H9 (cell line): ENCODE measurements at regions not wholly inside any gene's neighbourhood (a gene's known extent, or its start where the extent isn't known, plus 50 kb on each side); places are given as distances from the start of the nearest gene placed in this dataset.

ENCODE experiments used
- DNase-seq: peaks from one replicate; pipeline ENCODE4 v3.0.0-alpha.2; 2017
- H2AFZ ChIP-seq: one replicate; pipeline ENCODE4 v1.6.1; 2013; ENCODE audit warnings: mild to moderate bottlenecking, low read length, control low read depth, moderate library complexity
- H2AK5ac ChIP-seq: 2 replicates; pipeline ENCODE4 v1.6.1; 2013; ENCODE audit warnings: low read length, control low read depth, mixed read lengths; ENCODE audit not compliant: insufficient read length
- H2BK120ac ChIP-seq: one replicate; pipeline ENCODE4 v1.6.1; 2013; ENCODE audit warnings: low read depth, mild to moderate bottlenecking, low read length, control low read depth, inconsistent platforms; ENCODE audit not compliant: poor library complexity, severe bottlenecking
- H2BK12ac ChIP-seq: 2 replicates; pipeline ENCODE4 v1.6.1; 2013; ENCODE audit warnings: low read length, control low read depth, mixed read lengths, low read depth; ENCODE audit not compliant: insufficient read length
- H2BK15ac ChIP-seq: 2 replicates; pipeline ENCODE4 v1.6.1; 2013; ENCODE audit warnings: low read depth, low read length, control low read depth
- H2BK20ac ChIP-seq: one replicate; pipeline ENCODE4 v1.6.1; 2013; ENCODE audit warnings: low read depth, mild to moderate bottlenecking, low read length, control low read depth, inconsistent platforms; ENCODE audit not compliant: poor library complexity, severe bottlenecking
- H2BK5ac ChIP-seq: 2 replicates; pipeline ENCODE4 v1.6.1; 2013; ENCODE audit warnings: low read length, control low read depth, mixed read lengths; ENCODE audit not compliant: insufficient read length
- H3K14ac ChIP-seq: 2 replicates; pipeline ENCODE4 v1.6.1; 2013; ENCODE audit warnings: low read length, control low read depth; ENCODE audit not compliant: insufficient read depth
- H3K18ac ChIP-seq: 2 replicates; pipeline ENCODE4 v1.6.1; 2013; ENCODE audit warnings: low read depth, mild to moderate bottlenecking, mixed read lengths, low read length, control low read depth; ENCODE audit not compliant: insufficient read length
- H3K23ac ChIP-seq: 2 replicates; pipeline ENCODE4 v1.6.1; 2013; ENCODE audit warnings: low read length, control low read depth, mixed read lengths, low read depth; ENCODE audit not compliant: insufficient read length
- H3K23me2 ChIP-seq: 2 replicates; pipeline ENCODE4 v1.6.1; 2013; ENCODE audit warnings: low read depth, mild to moderate bottlenecking, mixed read lengths, low read length, control low read depth; ENCODE audit not compliant: insufficient read length, poor library complexity, severe bottlenecking
- H3K27ac ChIP-seq: 2 replicates; pipeline ENCODE4 v1.5.1; 2013; ENCODE audit warnings: low read length, control low read depth, mixed read lengths, low read depth; ENCODE audit not compliant: insufficient read length
- H3K27me3 ChIP-seq: 2 replicates; pipeline ENCODE4 v1.6.1; 2013; ENCODE audit warnings: low read length, control low read depth, inconsistent platforms; ENCODE audit not compliant: insufficient read depth
- H3K4ac ChIP-seq: 2 replicates; pipeline ENCODE4 v1.6.1; 2013; ENCODE audit warnings: low read depth, mild to moderate bottlenecking, control low read depth, inconsistent platforms, low read length, moderate library complexity
- H3K4me1 ChIP-seq: 2 replicates; pipeline ENCODE4 v1.6.1; 2013; ENCODE audit warnings: low read length, control low read depth, inconsistent platforms; ENCODE audit not compliant: insufficient read depth
- H3K4me2 ChIP-seq: 2 replicates; pipeline ENCODE4 v1.6.1; 2013; ENCODE audit warnings: low read length, control low read depth, mixed read lengths; ENCODE audit not compliant: insufficient read length, insufficient read depth
- H3K56ac ChIP-seq: 2 replicates; pipeline ENCODE4 v1.6.1; 2013; ENCODE audit warnings: low read depth, mild to moderate bottlenecking, mixed read lengths, low read length, control low read depth; ENCODE audit not compliant: insufficient read length
- H3K79me1 ChIP-seq: 2 replicates; pipeline ENCODE4 v1.6.1; 2013; ENCODE audit warnings: low read depth, mild to moderate bottlenecking, moderate library complexity, low read length, control low read depth, inconsistent platforms; ENCODE audit not compliant: insufficient read depth, poor library complexity, severe bottlenecking
- H3K79me2 ChIP-seq: 2 replicates; pipeline ENCODE4 v1.6.1; 2013; ENCODE audit warnings: low read length, control low read depth, inconsistent platforms; ENCODE audit not compliant: insufficient read depth
- H3K9ac ChIP-seq: 2 replicates; pipeline ENCODE4 v1.6.1; 2013; ENCODE audit warnings: low read length, control low read depth, mixed read lengths; ENCODE audit not compliant: insufficient read length; ENCODE audit errors: extremely low read depth
- H3K9me3 ChIP-seq: one replicate; pipeline ENCODE4 v1.6.1; 2013; ENCODE audit warnings: low read depth, low read length, inconsistent platforms; ENCODE audit not compliant: control insufficient read depth
- H3T11ph ChIP-seq: one replicate; pipeline ENCODE4 v1.6.1; 2013; ENCODE audit warnings: mild to moderate bottlenecking, low read length, control low read depth, inconsistent platforms
- H4K20me1 ChIP-seq: one replicate; pipeline ENCODE4 v1.6.1; 2013; ENCODE audit not compliant: control insufficient read depth, insufficient read length, insufficient read depth
- H4K5ac ChIP-seq: 2 replicates; pipeline ENCODE4 v1.6.1; 2013; ENCODE audit warnings: low read depth, mild to moderate bottlenecking, mixed read lengths, low read length, control low read depth; ENCODE audit not compliant: insufficient read length
- H4K8ac ChIP-seq: replicated peaks from 2 replicates; pipeline ENCODE4 v1.6.1; 2013; ENCODE audit warnings: low read length, control low read depth, mixed read lengths, low read depth; ENCODE audit not compliant: insufficient read length
- H4K91ac ChIP-seq: 2 replicates; pipeline ENCODE4 v1.6.1; 2013; ENCODE audit warnings: low read depth, mild to moderate bottlenecking, moderate library complexity, mixed read lengths, low read length, control low read depth; ENCODE audit not compliant: insufficient read length
- H3K27ac Mint-ChIP-seq, 3 experiments: 2 replicates in 2 of 3; 3 replicates in 1 of 3; pipeline ENCODE4 v1.8.0; 2020 to 2021; ENCODE audit warnings: mixed read lengths in 3 of 3, mild to moderate bottlenecking in 1 of 3, moderate library complexity in 1 of 3
- H3K27me3 Mint-ChIP-seq: 2 replicates; pipeline ENCODE4 v1.8.0; 2021; ENCODE audit warnings: low read depth, mild to moderate bottlenecking, moderate library complexity, mixed read lengths
- H3K36me3 Mint-ChIP-seq, 3 experiments: 2 replicates in 2 of 3; 3 replicates in 1 of 3; pipeline ENCODE4 v1.8.0; 2020 to 2021; ENCODE audit warnings: low read depth in 3 of 3, mixed read lengths in 3 of 3; ENCODE audit not compliant: insufficient read depth in 1 of 3
- H3K4me1 Mint-ChIP-seq, 2 experiments: 2 replicates each; pipeline ENCODE4 v1.8.0; 2020; ENCODE audit warnings: mixed read lengths in 2 of 2
- H3K4me3 Mint-ChIP-seq, 2 experiments: 2 replicates in 1 of 2; 3 replicates in 1 of 2; pipeline ENCODE4 v1.8.0; 2020 to 2021; ENCODE audit warnings: mild to moderate bottlenecking in 2 of 2, mixed read lengths in 2 of 2, moderate library complexity in 1 of 2
- H3K9me3 Mint-ChIP-seq, 2 experiments: 2 replicates in 1 of 2; 3 replicates in 1 of 2; pipeline ENCODE4 v1.8.0; 2020; ENCODE audit warnings: mild to moderate bottlenecking in 2 of 2, mixed read lengths in 2 of 2, moderate library complexity in 1 of 2
- WGBS: extraction: QIAGEN DNeasy Blood & Tissue Kit; methylation state at CpG from one replicate; pipeline ENCODE4 v1.1.7; 2013; ENCODE audit warnings: missing lambda C conversion rate, low lambda C conversion rate, mixed read lengths; ENCODE audit not compliant: insufficient read length; ENCODE audit errors: extremely low coverage; 5-methylcytosine and 5-hydroxymethylcytosine counted together
- TF ChIP-seq, protein P1 (sequence below): fragments of 200-600 bp; sonication (generic); conservative IDR thresholded peaks from 3 replicates; pipeline ENCODE4 v1.8.0; 2021; ENCODE audit warnings: antibody characterized with exemption, mild to moderate bottlenecking

DNA sequence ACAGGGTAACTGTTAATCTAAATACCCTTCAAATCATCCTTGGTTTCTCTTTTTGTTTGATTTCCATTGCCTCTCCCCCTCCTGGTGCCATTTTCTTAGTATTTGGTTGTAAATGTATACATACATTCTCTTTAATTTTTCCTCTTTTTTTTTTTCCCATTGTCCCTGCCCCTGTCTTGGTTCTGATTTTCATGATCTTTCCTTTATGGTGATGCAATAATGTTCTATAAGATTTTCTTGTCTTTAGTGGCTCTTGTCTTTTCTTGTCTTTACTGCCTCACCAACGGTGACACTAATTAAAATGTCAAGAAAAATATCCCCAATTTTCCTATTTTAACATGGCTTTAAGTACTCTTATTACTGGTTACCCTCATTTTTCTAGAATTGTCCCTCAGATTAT, 135.9 kb upstream of the POT1 start:
- TF ChIP-seq, protein P1, sequence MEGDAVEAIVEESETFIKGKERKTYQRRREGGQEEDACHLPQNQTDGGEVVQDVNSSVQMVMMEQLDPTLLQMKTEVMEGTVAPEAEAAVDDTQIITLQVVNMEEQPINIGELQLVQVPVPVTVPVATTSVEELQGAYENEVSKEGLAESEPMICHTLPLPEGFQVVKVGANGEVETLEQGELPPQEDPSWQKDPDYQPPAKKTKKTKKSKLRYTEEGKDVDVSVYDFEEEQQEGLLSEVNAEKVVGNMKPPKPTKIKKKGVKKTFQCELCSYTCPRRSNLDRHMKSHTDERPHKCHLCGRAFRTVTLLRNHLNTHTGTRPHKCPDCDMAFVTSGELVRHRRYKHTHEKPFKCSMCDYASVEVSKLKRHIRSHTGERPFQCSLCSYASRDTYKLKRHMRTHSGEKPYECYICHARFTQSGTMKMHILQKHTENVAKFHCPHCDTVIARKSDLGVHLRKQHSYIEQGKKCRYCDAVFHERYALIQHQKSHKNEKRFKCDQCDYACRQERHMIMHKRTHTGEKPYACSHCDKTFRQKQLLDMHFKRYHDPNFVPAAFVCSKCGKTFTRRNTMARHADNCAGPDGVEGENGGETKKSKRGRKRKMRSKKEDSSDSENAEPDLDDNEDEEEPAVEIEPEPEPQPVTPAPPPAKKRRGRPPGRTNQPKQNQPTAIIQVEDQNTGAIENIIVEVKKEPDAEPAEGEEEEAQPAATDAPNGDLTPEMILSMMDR = no peak
- Histone ChIP-seq H2BK15ac (no peak overlapping the region), H3K18ac (no peak overlapping the region), H4K8ac (no peak overlapping the region), H3K27me3 (no peaks in the 10 kb centered on the region), H3K23me2 (no peaks in the 10 kb centered on the region), H2BK120ac (no peak overlapping the region), H3K4me2 (no peak overlapping the region), H2BK20ac (no peak overlapping the region), H3K56ac (no peak overlapping the region), H2BK5ac (no peak overlapping the region), H4K91ac (no peak overlapping the region), H3K79me2 (no peaks in the 10 kb centered on the region), H3K9me3 (no peaks in the 10 kb centered on the region), H3K9ac (no peak overlapping the region), H4K5ac (no peak overlapping the region), H2AFZ (no peak overlapping the region), H2BK12ac (no peak overlapping the region), H4K20me1 (no peaks in the 10 kb centered on the region), H3K4me1 (no peaks in the 10 kb centered on the region), H3K4ac (no peak overlapping the region), H2AK5ac (no peak overlapping the region), H3K27ac (no peak overlapping the region), H3T11ph (no peak overlapping the region), H3K23ac (no peak overlapping the region), H3K14ac (no peak overlapping the region), H3K79me1 (no peaks in the 10 kb centered on the region)
- DNase-seq = no peak
- H3K4me1 Mint-ChIP-seq = peaks cover 0 to 9% of the 10 kb centered on the region in 2 experiments; a peak in 2 of 4 replicates
- H3K36me3 Mint-ChIP-seq = no peaks in the 10 kb centered on the region; a peak in 2 of 7 replicates
- peaks cover 0 to 6% of the 10 kb centered on the region in 2 experiments; a peak in 4 of 5 replicates for H3K9me3 Mint-ChIP-seq
- H3K27me3 Mint-ChIP-seq = no peaks in the 10 kb centered on the region
- H3K4me3 Mint-ChIP-seq = no peak overlapping the region
- no CpG with 5 or more reads among the region's 1 CpG for WGBS
- H3K27ac Mint-ChIP-seq = no peak overlapping the region
